Kidney tubule cell (primary cell): ENCODE measurements at regions not wholly inside any gene's neighbourhood (a gene's known extent, or its start where the extent isn't known, plus 50 kb on each side); places are given as distances from the start of the nearest gene placed in this dataset.

Experiments used
- DNase-seq: peaks from one replicate; pipeline ENCODE4 v3.0.0-alpha.2; 2018; ENCODE audit warnings: low spot score

- DNase-seq = no peak
Observed at GRCh38 chr10:78394047-78394446, 360.4 kb downstream of the RPS24 start.

DNA sequence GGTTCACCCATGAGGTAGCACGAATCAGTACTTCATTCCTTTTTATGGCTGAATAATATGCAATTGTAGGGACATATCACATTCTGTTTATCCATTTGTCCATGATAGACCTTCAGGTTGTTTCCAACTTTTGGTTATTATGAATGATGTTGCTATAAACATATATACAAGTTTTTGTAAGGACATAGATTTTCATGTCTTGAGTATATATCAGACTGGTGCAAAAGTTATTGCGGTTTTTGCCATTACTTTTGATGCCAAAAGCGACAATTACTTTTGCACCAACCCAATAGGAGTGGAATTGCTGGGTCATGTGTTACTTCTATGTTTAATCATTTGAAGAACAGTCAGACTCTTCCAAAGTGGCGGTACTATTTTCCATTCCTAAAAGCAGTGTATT is 361.5 kb downstream of the RPS24 start:
- DNase-seq = no peak

DNA sequence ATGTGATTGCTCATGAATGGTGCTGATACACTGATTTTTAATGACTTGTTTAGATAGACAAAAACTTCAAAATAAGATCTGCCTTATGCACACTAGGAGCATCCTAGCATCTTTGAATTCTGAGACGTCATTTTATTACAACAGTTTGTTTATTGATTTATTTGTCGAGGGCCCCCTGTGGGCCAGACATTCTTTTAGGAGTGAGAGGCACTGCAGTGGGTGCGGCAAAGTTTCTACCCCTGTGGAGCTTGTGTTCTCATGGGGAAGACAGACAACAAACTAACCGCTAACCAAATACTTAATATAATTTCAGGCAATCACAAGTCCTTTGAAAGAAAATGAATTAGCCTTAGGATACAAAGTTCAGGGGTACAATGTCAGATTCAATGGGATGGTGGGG is 363.1 kb downstream of the RPS24 start:
- DNase-seq = no peak

DNA sequence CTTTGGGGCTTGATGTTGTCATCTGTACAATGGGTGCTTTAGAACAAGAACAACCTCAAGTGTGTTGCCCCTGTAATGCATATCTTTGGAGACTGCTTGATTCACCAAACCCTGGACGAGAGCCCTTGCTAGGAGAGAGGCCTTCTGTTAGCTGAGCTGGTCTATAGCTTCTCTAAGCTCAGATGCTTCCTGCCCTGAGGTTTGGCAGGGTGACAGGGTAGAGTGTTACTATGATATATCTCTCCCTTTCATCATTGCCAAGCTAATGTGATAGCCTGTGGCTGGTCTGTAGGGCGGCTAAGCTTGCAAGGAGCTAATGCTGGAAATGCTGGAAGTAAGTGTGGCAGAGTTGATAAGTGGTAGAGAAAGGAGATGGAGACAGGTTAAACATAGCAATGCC is 364.1 kb downstream of the RPS24 start:
- DNase-seq = no peak

DNA sequence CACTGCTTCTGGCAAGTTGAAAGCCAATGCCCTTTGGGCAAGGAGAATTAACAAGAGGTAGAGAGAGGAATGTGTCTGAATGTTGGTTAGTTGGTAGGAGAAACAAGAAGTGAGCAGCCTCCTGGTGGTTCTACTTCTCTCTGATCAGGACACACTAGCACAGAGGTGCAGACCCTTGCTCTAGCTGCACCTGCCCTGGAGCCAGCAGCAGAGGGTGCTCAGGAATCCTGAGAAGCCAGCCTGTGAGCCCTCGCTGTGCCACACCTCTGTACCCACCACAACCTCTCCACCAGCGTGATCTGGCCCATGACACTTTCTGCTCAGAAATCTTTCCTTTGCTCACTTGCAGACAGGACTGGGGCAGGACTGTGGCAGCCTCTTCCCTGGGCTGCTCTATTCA is 364.7 kb downstream of the RPS24 start:
- no peak for DNase-seq

DNA sequence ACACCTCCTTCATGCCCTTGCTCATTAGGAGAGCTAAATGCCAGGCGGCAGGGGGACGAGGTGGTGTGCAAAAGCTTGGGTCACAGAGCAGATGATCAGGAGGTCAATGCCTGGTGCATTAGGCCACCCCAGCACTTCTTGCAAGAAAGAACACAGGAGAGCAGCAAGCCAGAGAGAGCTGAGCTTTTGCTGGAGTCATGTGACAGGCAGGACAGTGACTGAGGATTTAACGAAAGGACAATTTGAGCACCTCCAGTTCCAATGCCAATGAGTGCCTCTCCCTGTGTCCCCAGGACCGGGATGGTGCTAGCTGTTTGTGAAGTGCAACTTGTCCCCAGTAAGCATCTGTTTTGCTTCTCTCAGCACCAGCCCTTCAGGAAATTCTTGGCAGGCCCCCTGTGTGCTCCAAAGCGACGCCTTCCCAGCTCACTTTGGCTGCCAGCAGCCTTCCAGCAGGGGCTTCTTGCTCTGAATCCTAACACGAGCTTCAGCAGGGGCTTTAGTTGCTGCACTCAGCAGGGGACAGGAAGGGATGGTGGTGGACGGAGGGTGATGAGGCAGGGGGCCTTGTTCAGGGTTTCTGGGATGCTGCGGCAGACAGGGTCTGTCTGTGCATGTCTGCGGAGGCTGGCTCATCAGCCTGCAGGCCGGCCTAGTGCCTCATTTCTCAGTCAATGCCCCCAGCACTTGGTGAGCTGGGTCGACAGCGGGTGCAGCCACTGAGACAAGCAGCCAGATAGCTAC is 368.1 kb downstream of the RPS24 start:
- no peak for DNase-seq

GRCh38 chr10:78402591-78402990 is 368.9 kb downstream of the RPS24 start:
- DNase-seq = no peak

- DNase-seq = no peak
Observed at GRCh38 chr10:78403781-78404180, 370.1 kb downstream of the RPS24 start.

- no peak for DNase-seq
Observed at GRCh38 chr10:78404296-78404695, 370.6 kb downstream of the RPS24 start.

- DNase-seq = peak; percentile 9
Observed at GRCh38 chr10:78405231-78405630, 371.6 kb downstream of the RPS24 start.

- no peak for DNase-seq
Observed at GRCh38 chr10:78405736-78406135, 372.1 kb downstream of the RPS24 start.

DNA sequence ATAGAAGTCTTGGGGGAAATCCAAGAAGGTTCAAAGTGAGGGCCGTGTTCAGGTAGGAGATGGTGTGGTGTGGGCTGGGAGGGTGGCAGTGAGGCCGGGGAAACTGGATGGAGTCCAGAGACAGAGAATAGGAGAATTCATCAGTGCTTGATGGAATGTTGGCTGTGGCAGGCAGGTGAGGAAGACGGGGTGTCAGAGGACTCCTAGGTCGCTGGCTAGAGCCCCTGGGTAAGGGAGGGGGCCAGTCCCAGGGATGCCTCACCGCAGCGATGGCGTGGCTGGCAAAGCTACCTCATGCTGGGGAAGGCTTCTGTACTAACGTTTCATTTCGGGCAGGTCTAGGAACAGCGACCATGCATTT is 373.0 kb downstream of the RPS24 start:
- no peak for DNase-seq

DNA sequence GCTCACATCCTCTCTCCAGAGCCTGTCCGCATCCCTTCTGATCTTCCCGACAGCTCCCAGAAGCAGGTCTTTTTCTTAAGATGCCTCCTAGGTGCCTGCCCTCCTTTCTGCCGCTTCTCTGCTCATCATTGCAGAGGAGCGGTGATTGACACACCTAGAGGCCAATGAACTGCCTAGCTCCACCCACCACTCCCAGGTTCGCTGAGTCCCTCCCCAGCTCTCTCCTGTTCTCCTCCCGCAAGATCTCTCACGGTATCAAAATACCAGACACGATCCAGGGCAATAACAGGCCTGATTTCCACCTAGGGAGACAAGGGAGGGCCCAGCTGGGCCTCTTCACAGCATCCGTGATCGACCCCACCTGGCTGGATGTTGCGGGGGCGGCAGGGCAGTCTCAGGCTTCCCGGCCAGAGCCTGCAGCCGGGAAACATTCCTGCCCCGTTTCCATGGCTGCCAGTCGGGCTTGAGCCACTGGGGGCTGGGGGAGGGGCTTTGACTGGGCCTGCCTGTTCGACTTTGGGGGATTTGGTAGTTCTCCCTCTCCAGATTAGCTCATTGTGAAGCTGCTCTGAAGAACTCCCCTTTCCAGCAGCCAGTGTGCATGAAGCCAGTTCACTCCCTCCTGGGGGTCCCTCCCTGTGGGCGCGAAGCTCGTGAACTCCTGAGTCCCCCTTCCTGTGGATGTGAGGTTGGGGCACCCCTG is 373.5 kb downstream of the RPS24 start:
- peak; percentile 93 for DNase-seq

GRCh38 chr10:78407966-78408365 is 374.3 kb downstream of the RPS24 start:
- no peak for DNase-seq

DNA sequence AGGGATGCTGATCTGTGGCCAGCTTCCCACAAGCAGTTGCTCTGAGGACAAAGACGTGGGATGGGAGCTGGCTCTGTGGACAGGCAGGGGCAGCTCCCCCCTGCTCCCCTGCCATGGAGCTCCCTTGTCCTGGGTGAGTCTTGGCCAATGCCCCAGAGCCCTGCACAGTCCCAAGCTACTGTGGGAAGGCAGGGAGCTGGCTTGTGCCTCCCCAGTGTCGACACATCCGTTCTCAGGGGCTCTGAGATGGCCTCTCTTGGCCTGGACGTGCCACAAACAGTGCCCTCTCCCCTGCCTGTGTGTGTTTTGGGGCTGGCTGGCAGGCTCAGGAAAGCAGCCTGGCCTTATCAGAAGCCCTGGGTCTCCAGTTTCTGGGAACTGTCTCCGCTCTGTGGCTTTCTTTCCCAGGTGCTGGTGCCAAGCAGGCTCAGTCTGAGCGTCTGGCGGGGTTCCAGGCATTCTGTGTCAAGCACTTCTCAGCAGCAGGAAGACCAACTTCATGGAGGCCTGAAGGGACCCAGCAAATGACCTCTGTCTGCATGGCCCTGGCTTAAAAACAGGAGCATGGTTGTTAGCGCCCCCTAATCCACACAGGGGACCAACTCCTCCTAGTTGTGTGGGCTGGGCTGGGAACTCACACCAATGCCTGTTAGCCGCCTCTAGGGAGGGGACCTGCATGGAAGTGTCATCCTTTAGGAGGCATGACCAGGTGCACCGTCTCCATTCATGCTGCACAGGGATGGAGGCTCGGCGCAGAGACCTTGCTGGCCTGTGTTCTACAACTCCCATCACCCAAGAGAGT is 375.2 kb downstream of the RPS24 start:
- no peak for DNase-seq

DNA sequence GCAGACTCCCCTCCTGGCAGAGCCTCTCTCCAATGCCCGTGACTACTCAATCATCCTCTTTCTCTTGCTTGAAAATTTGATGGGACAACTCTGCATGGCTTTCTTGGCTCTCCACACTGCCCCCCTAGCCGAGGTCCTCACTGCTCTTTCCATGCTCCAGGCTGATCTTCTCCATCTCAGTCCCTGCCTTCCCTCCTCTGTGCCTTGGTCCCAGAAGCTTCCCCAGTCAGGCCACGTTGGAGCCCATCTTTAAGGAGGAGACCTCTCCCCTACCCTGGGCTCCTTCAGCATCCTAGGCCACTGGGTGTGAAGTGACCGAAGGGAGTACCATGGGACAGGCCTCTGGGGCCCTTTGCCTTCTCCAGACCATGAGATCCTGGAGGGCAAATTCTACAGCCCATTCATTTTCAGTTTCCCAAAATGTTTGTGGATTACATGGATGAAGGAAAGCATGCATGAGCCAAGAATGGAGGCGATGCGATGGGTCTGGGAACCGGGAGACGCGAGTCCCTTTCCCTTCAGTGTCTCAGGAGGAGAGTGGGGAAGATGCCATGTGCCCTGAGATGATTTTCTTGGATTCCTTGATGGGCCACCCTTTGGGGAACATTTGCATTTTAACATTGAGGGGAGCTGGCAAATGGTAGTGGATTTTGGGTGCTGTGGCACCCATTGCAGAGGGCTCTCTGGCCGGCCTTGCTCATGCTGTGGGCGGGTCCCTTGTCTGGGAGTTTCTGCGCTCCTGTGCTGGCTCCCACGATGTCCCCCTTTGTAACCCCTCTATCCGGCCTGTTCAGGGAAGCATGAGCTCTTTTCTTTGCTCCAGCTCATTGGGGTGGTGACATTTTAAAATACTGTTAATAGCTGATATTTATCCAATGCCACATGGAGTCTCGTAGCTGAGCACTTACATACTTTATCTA is 376.6 kb downstream of the RPS24 start:
- no peak for DNase-seq

DNA sequence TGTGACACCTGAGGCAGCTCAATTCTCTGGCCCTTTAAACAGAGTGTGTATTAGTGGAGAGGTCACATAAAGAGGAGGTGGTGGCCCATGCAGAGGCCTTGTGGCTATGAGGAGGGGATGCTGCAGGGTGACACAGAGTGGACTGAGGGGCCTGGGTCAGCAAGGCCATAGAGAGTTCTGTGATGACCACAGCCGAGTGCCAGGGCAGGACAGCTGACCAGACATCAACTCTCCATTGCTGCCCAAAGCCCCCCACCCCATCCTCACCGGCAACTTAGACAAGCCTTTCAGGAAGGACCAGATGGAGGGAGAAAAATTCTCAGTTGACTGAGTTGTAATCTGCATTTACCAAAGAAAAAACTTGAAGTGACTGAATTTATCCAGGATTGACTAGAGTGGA is 378.1 kb downstream of the RPS24 start:
- no peak for DNase-seq

DNA sequence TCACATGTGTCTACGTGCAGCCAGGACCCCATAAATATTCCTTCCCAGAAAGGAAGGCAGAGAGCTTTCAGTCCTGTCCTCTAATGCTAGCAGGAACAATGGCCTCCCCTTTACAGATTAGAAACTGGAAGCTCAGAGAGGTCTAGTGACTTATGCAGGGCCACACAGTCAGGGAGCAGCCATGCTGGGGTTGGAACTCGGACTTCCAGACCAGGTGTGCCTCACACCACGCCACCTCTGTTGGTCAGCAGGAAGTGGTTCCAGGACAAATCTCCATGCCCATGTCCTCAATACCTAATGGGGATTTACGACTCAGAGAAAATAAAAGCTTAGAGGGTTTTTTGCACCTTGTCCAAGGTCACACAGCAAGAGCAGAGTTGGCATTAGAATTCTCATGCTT is 378.9 kb downstream of the RPS24 start:
- DNase-seq = no peak

GRCh38 chr10:78413076-78414055 is 379.7 kb downstream of the RPS24 start:
- no peak for DNase-seq

DNA sequence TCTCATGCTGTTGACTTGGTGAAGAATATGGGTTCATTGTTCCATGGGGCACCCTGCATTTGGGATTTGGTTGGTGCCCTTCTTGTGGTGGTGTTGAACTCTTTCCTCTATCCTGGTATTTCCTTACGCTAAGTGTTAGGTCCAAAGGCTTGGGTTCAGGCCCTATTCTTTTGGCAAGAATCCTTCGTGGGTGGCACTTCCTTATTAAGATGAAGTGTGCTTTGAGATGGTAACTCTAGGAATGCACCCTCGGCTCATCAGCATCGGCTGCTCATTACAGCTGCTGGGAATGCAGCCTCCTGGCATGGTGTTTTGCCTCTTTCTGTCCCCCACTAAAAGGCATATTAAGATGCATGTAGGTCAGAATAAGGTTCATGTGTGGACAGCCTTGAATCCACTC is 380.7 kb downstream of the RPS24 start:
- no peak for DNase-seq

- DNase-seq = no peak
Observed at GRCh38 chr10:78415111-78415510, 381.4 kb downstream of the RPS24 start.
